Natural killer cell (primary cell): ENCODE measurements at regions not wholly inside any gene's neighbourhood (a gene's known extent, or its start where the extent isn't known, plus 50 kb on each side); places are given as distances from the start of the nearest gene placed in this dataset.

Experiments used
- ATAC-seq, 3 donors: fragments of 150-1000 bp in 2 of 3; fragments of 200-7000 bp in 1 of 3; cut with Tn5 transposase; 1 replicate in 1 of 3; 2 replicates in 2 of 3; pipeline ENCODE4 v1.10.0; 2021; ENCODE audit warnings: mild to moderate bottlenecking in 2 of 3, moderate library complexity in 2 of 3
- DNase-seq, 2 donors: peaks; one replicate each; pipeline versions ENCODE4 v3.0.0 to v3.0.0-alpha.2; 2013 to 2021; ENCODE audit warnings: mixed read lengths in 1 of 2
- H3K27ac ChIP-seq: one replicate; pipeline ENCODE4 v1.5.1; 2013; ENCODE audit warnings: mild to moderate bottlenecking, low read length
- H3K27me3 ChIP-seq: one replicate; pipeline ENCODE4 v1.6.1; 2013; ENCODE audit warnings: low read length; ENCODE audit not compliant: control insufficient read depth, insufficient read depth
- H3K36me3 ChIP-seq: one replicate; pipeline ENCODE4 v1.6.1; 2013; ENCODE audit warnings: low read length; ENCODE audit not compliant: control insufficient read depth, insufficient read depth
- H3K4me1 ChIP-seq: one replicate; pipeline ENCODE4 v1.6.1; 2013; ENCODE audit warnings: low read length; ENCODE audit not compliant: control insufficient read depth, insufficient read depth
- H3K4me3 ChIP-seq: one replicate; pipeline ENCODE4 v1.5.1; 2013; ENCODE audit warnings: low read length
- H3K9me3 ChIP-seq: one replicate; pipeline ENCODE4 v1.6.1; 2013; ENCODE audit warnings: low read length; ENCODE audit not compliant: control insufficient read depth, insufficient read depth
- H3K27ac Mint-ChIP-seq, 2 donors: one replicate each; pipeline ENCODE4 v1.8.0; 2022; ENCODE audit warnings: mild to moderate bottlenecking in 2 of 2, mixed read lengths in 2 of 2, moderate library complexity in 1 of 2
- H3K27me3 Mint-ChIP-seq, 2 donors: one replicate each; pipeline ENCODE4 v1.8.0; 2022; ENCODE audit warnings: low read depth in 2 of 2, mixed read lengths in 2 of 2
- H3K36me3 Mint-ChIP-seq: one replicate; pipeline ENCODE4 v1.8.0; 2022; ENCODE audit warnings: mixed read lengths
- H3K4me1 Mint-ChIP-seq, 2 donors: one replicate each; pipeline ENCODE4 v1.8.0; 2022; ENCODE audit warnings: mixed read lengths in 2 of 2
- H3K4me3 Mint-ChIP-seq: one replicate; pipeline ENCODE4 v1.8.0; 2022; ENCODE audit warnings: mild to moderate bottlenecking, moderate library complexity, mixed read lengths
- H3K9me3 Mint-ChIP-seq, 2 donors: one replicate each; pipeline ENCODE4 v1.8.0; 2022; ENCODE audit warnings: mixed read lengths in 2 of 2
- WGBS: methylation state at CpG from one replicate; pipeline ENCODE4 v1.1.7; 2013; ENCODE audit warnings: missing lambda C conversion rate; ENCODE audit not compliant: insufficient coverage; 5-methylcytosine and 5-hydroxymethylcytosine counted together
- intact Hi-C: fragments of 100-400 bp; cut with micrococcal nuclease; formaldehyde crosslinking; loops from one replicate; pipeline ENCODE4 v1.14.2; 2022
- TF ChIP-seq, protein P1 (sequence below): fragments of 200-600 bp; IDR thresholded peaks from one replicate; pipeline ENCODE4 v1.8.0; 2022; ENCODE audit warnings: antibody characterized with exemption

DNA sequence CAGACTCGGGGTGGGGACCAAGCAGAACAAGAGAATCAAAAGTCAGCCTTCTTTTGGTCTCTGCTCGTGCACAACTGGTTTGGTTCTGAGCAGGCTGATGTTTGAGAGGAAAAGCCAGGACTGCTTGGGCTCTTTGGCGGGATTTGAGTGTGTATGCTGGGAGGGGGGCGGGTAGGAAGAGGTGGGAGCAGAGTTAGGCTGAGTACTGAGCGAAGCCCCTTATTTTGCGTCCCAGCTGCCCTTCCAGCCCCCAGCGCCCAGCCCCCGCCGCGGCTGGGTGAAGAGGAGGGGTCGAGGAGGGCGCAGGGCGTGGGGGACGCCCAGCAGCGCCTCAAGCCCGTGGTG is 153.5 kb upstream of the GOLIM4 start:
- TF ChIP-seq, protein P1, sequence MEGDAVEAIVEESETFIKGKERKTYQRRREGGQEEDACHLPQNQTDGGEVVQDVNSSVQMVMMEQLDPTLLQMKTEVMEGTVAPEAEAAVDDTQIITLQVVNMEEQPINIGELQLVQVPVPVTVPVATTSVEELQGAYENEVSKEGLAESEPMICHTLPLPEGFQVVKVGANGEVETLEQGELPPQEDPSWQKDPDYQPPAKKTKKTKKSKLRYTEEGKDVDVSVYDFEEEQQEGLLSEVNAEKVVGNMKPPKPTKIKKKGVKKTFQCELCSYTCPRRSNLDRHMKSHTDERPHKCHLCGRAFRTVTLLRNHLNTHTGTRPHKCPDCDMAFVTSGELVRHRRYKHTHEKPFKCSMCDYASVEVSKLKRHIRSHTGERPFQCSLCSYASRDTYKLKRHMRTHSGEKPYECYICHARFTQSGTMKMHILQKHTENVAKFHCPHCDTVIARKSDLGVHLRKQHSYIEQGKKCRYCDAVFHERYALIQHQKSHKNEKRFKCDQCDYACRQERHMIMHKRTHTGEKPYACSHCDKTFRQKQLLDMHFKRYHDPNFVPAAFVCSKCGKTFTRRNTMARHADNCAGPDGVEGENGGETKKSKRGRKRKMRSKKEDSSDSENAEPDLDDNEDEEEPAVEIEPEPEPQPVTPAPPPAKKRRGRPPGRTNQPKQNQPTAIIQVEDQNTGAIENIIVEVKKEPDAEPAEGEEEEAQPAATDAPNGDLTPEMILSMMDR, result no peak
- no peak overlapping the region for H3K27ac ChIP-seq
- ATAC-seq (no peak), DNase-seq (no peak)
- H3K36me3 Mint-ChIP-seq, result no peaks in the 10 kb centered on the region
- peak overlapping the region; percentile 45 for H3K4me3 Mint-ChIP-seq
- H3K4me1 Mint-ChIP-seq, result peaks cover 11 to 15% of the 10 kb centered on the region in 2 donors
- H3K9me3 Mint-ChIP-seq, result no peaks in the 10 kb centered on the region
- peaks cover 9% of the 10 kb centered on the region for H3K4me1 ChIP-seq
- intact Hi-C loops, result no loop called here
- H3K36me3 ChIP-seq, result no peaks in the 10 kb centered on the region
- WGBS, result under 1% methylated on average over 16 of the region's 16 CpGs
- no peak overlapping the region for H3K27ac Mint-ChIP-seq
- peaks cover 20 to 70% of the 10 kb centered on the region in 2 donors for H3K27me3 Mint-ChIP-seq
- no peak overlapping the region for H3K4me3 ChIP-seq
- H3K27me3 ChIP-seq, result peaks cover 17% of the 10 kb centered on the region
- H3K9me3 ChIP-seq, result no peaks in the 10 kb centered on the region

DNA sequence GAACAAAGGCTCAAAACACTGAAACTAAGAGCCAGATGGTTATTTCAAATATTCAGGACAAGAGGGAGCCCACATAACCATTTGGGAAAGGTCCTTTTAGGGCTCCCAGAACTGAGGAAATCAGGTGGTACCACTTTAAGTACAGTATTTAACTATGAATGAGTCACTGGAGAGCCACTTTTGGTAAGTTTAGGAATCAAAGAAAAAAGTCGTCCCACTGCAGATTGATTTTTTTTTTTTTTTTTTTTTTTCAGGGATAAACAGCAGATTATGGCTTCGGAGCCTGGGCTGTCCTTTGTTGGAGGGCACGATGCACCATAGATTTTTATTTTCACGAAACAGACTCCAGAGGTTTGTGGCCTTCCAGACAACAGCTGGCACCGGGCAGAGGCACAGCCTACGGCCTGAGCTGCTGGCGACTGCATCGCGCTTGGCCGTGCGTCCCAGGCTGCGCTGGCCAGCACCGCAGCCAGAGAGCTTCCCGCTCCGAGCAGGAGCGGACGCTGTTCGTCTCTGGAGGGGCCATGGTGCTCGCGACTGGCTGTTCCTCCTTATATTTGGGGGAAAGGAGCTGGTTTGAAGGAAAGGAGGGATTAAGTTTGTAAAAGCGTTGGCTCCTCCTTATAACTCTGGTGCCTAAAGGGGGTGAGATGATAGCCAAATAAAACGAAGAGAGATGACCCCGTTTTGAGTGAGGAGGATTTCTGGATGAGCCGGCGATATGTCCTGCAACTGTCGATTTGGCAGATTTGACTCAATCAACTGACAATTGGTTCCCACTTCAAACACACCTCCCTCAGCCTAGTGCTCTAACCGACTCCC is 152.9 kb upstream of the GOLIM4 start:
- Histone ChIP-seq H3K27ac (no peak overlapping the region), H3K36me3 (no peaks in the 10 kb centered on the region), H3K4me3 (no peak overlapping the region), H3K27me3 (peaks cover 19% of the 10 kb centered on the region), H3K4me1 (peaks cover 9% of the 10 kb centered on the region), H3K9me3 (no peaks in the 10 kb centered on the region)
- intact Hi-C loops, result no loop called here
- no peak for ATAC-seq
- H3K4me3 Mint-ChIP-seq, result peak overlapping the region; percentile 66
- TF ChIP-seq, protein P1, result no peak
- no peaks in the 10 kb centered on the region for H3K36me3 Mint-ChIP-seq
- H3K9me3 Mint-ChIP-seq, result no peaks in the 10 kb centered on the region
- 1% methylated on average over 27 of the region's 27 CpGs for WGBS
- H3K27ac Mint-ChIP-seq, result no peak overlapping the region
- peaks cover 20 to 69% of the 10 kb centered on the region in 2 donors for H3K27me3 Mint-ChIP-seq
- DNase-seq, result no peak
- H3K4me1 Mint-ChIP-seq, result peaks cover 11 to 15% of the 10 kb centered on the region in 2 donors

DNA sequence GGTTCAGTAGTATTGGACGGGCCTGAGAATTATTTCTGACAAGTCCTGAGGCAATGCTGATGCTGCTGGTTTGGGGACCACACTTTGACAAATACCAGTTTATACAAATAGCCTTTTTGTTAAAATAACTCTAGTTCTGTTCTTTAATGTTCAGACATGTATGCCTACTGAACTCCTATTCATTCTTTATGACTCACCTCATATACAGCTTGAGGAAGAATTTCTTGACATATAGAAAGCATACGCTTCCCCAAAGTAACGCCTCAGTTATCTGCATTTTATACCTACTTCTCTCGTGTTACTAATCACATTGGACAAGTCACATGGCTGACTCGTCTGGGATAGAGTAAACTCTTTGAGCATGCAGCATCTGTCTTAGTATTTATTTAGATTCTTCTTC is 145.4 kb upstream of the GOLIM4 start:
- DNase-seq (no peak), ATAC-seq (no peak)
- Mint-ChIP-seq H3K27ac (no peak overlapping the region), H3K27me3 (peaks cover 15 to 69% of the 10 kb centered on the region in 2 donors), H3K4me3 (no peak overlapping the region), H3K9me3 (peaks cover 0 to 2% of the 10 kb centered on the region in 2 donors), H3K4me1 (no peaks in the 10 kb centered on the region), H3K36me3 (no peaks in the 10 kb centered on the region)
- H3K9me3 ChIP-seq, result no peaks in the 10 kb centered on the region
- no peak overlapping the region for H3K27ac ChIP-seq
- peaks cover 8% of the 10 kb centered on the region for H3K27me3 ChIP-seq
- intact Hi-C loops, result no loop called here
- 88% methylated on average over 5 of the region's 5 CpGs for WGBS
- no peaks in the 10 kb centered on the region for H3K4me1 ChIP-seq
- H3K4me3 ChIP-seq, result no peak overlapping the region
- TF ChIP-seq, protein P1, result no peak
- H3K36me3 ChIP-seq, result no peaks in the 10 kb centered on the region

DNA sequence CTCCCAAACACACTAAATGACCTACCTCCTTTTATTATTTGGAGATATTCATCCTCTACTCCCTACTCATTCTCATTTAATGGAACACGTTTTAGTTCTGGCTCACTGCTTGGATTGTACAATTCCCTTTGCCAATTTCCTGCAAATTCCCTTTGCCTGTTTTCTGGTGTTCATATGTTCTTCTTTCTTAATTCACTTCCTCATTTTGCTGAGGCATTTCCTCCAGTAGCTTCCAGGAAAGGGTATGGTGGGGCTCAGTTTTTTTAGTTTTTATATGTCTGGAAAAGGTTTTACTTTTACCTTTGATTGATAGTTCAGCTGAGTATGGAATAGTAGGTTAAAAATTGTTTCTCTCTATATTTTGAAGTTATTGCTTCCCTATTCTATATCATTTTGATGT is 143.6 kb upstream of the GOLIM4 start:
- H3K27ac ChIP-seq, result no peak overlapping the region
- peaks cover 0 to 2% of the 10 kb centered on the region in 2 donors for H3K9me3 Mint-ChIP-seq
- no peak overlapping the region for H3K27ac Mint-ChIP-seq
- peaks cover 5% of the 10 kb centered on the region for H3K27me3 ChIP-seq
- ATAC-seq (no peak), DNase-seq (no peak)
- H3K4me1 Mint-ChIP-seq, result no peaks in the 10 kb centered on the region
- H3K4me3 Mint-ChIP-seq, result no peak overlapping the region
- no peaks in the 10 kb centered on the region for H3K9me3 ChIP-seq
- WGBS, result 47% methylated on average over 1 of the region's 1 CpG
- intact Hi-C loops, result no loop called here
- no peak overlapping the region for H3K4me3 ChIP-seq
- peaks cover 15 to 56% of the 10 kb centered on the region in 2 donors for H3K27me3 Mint-ChIP-seq
- no peaks in the 10 kb centered on the region for H3K36me3 ChIP-seq
- TF ChIP-seq, protein P1, result no peak
- H3K4me1 ChIP-seq, result no peaks in the 10 kb centered on the region
- H3K36me3 Mint-ChIP-seq, result no peaks in the 10 kb centered on the region
